Right lobe of liver (tissue), 6 donors: ENCODE measurements at regions not wholly inside any gene's neighbourhood (a gene's known extent, or its start where the extent isn't known, plus 50 kb on each side); places are given as distances from the start of the nearest gene placed in this dataset.
A peak's percentile ranks its signal among the peaks of the same experiment; 100 is the strongest.

ENCODE experiments used
- ATAC-seq, 4 donors: fragments of 200-7000 bp; cut with Tn5 transposase; one replicate each; pipeline ENCODE4 v1.9.1; 2020; ENCODE audit warnings: mild to moderate bottlenecking in 4 of 4, moderate library complexity in 4 of 4
- DNase-seq, 3 donors: peaks; one replicate each; pipeline ENCODE4 v3.0.0-alpha.2; 2020
- H3K27ac ChIP-seq, 3 donors: fragments of 200-600 bp; one replicate each; pipeline ENCODE4 v1.8.0; 2022
- H3K27me3 ChIP-seq, 2 donors: fragments of 200-600 bp; one replicate each; pipeline ENCODE4 v1.8.0; 2022
- H3K36me3 ChIP-seq, 4 donors: fragments of 200-600 bp; sonication (generic) in 1 of 4; one replicate each; pipeline versions ENCODE4 v1.5.1 to v1.8.0; 2017 to 2022; ENCODE audit warnings: control low read depth in 1 of 4
- H3K4me1 ChIP-seq, 4 donors: fragments of 200-600 bp; sonication (generic) in 1 of 4; one replicate each; pipeline versions ENCODE4 v1.5.1 to v1.8.0; 2017 to 2022; ENCODE audit warnings: control low read depth in 1 of 4
- H3K4me3 ChIP-seq, 3 donors: fragments of 200-600 bp; one replicate each; pipeline ENCODE4 v1.8.0; 2022
- H3K9me3 ChIP-seq, 4 donors: fragments of 200-600 bp; sonication (generic) in 1 of 4; one replicate each; pipeline versions ENCODE4 v1.5.1 to v1.8.0; 2017 to 2022; ENCODE audit warnings: control low read depth in 1 of 4
- CTCF ChIP-seq, 4 donors: fragments of 200-600 bp in 3 of 4; fragments of 450-650 bp in 1 of 4; IDR thresholded peaks; one replicate each; pipeline versions ENCODE4 v1.5.1 to v1.8.0; 2016 to 2022; ENCODE audit warnings: antibody characterized with exemption in 4 of 4, mild to moderate bottlenecking in 2 of 4
- POLR2A ChIP-seq: fragments of 450-650 bp; IDR thresholded peaks from one replicate; pipeline ENCODE4 v1.6.1; 2017; ENCODE audit warnings: antibody characterized with exemption, mild to moderate bottlenecking
- WGBS: methylation state at CpG from one replicate; pipeline ENCODE4 v1.1.6; 2018; ENCODE audit warnings: low coverage, low lambda C conversion rate; ENCODE audit not compliant: insufficient coverage; ENCODE audit errors: missing lambda C conversion rate; 5-methylcytosine and 5-hydroxymethylcytosine counted together
- intact Hi-C, 2 donors: fragments of 100-400 bp; cut with DNase I; formaldehyde crosslinking; loops; one replicate each; pipeline versions ENCODE4 v1.11.2 to v1.14.1; 2022
- donor health status: DM: no; HTN: yes; CAD: no.
- donor health status: DM: no; HTN: no; CAD: no.
- donor health status: DM: no; HTN: no; CAD: no.
- donor health status: DM: no; HTN: yes; CAD: no.
- donor health status: DM: no; HTN: yes; CAD: no.

- Histone ChIP-seq H3K4me3 (no peak overlapping the region), H3K36me3 (no peaks in the 10 kb centered on the region), H3K4me1 (no peaks in the 10 kb centered on the region), H3K27ac (no peak overlapping the region), H3K27me3 (no peaks in the 10 kb centered on the region), H3K9me3 (no peaks in the 10 kb centered on the region)
- 100% methylated on average over 1 of the region's 1 CpG for WGBS
- no peak for DNase-seq
- intact Hi-C loops = no loop called here
- TF ChIP-seq POLR2A (no peak), CTCF (IDR thresholded peaks at IDR 0.05) (no peak)
- no peak for ATAC-seq
Observed at GRCh38 chr1:112048421-112048820, 59.0 kb upstream of the KCND3 start.

- WGBS = 61% methylated on average over 2 of the region's 2 CpGs
- DNase-seq = peak in 1 of 3 donors; percentile 49
- Histone ChIP-seq H3K4me1 (no peaks in the 10 kb centered on the region), H3K27ac (no peak overlapping the region), H3K4me3 (no peak overlapping the region), H3K9me3 (no peaks in the 10 kb centered on the region), H3K27me3 (no peaks in the 10 kb centered on the region), H3K36me3 (no peaks in the 10 kb centered on the region)
- intact Hi-C loops = no loop called here
- no peak for TF ChIP-seq CTCF (IDR thresholded peaks at IDR 0.05)
- TF ChIP-seq POLR2A = no peak
- ATAC-seq = peak; percentile 46 to 92 (median 70)
Observed at GRCh38 chr1:112054510-112054909, 65.0 kb upstream of the KCND3 start.

GRCh38 chr1:112056354-112056753, 66.9 kb upstream of the KCND3 start:
- no peak for TF ChIP-seq POLR2A
- no peak for TF ChIP-seq CTCF (IDR thresholded peaks at IDR 0.05)

GRCh38 chr1:112057736-112058135, 68.3 kb upstream of the KCND3 start:
- ATAC-seq (no peak), DNase-seq (no peak)
- Histone ChIP-seq H3K4me3 (no peak overlapping the region), H3K27ac (no peak overlapping the region), H3K9me3 (no peaks in the 10 kb centered on the region), H3K27me3 (no peaks in the 10 kb centered on the region), H3K4me1 (no peaks in the 10 kb centered on the region), H3K36me3 (no peaks in the 10 kb centered on the region)
- intact Hi-C loops = no loop called here
- TF ChIP-seq CTCF (IDR thresholded peaks at IDR 0.05) = no peak
- no peak for TF ChIP-seq POLR2A
- 77% methylated on average over 2 of the region's 5 CpGs for WGBS

More at GRCh38 chr1:112056354-112056753, 66.9 kb upstream of the KCND3 start:
- Histone ChIP-seq H3K36me3 (no peaks in the 10 kb centered on the region), H3K4me3 (no peak overlapping the region), H3K27ac (no peak overlapping the region), H3K27me3 (no peaks in the 10 kb centered on the region), H3K9me3 (no peaks in the 10 kb centered on the region), H3K4me1 (no peaks in the 10 kb centered on the region)
- no peak for DNase-seq
- ATAC-seq = no peak
- intact Hi-C loops = no loop called here
- WGBS = 47% methylated on average over 5 of the region's 5 CpGs
